HG03354 (cell line): ENCODE measurements at regions not wholly inside any gene's neighbourhood (a gene's known extent, or its start where the extent isn't known, plus 50 kb on each side); places are given as distances from the start of the nearest gene placed in this dataset.

Experiments
- ATAC-seq: cut with Tn5 transposase; IDR thresholded peaks from one replicate; pipeline ENCODE4 v1.9.1; 2021; ENCODE audit warnings: mild to moderate bottlenecking; ENCODE audit not compliant: unreplicated experiment, poor library complexity, severe bottlenecking

DNA sequence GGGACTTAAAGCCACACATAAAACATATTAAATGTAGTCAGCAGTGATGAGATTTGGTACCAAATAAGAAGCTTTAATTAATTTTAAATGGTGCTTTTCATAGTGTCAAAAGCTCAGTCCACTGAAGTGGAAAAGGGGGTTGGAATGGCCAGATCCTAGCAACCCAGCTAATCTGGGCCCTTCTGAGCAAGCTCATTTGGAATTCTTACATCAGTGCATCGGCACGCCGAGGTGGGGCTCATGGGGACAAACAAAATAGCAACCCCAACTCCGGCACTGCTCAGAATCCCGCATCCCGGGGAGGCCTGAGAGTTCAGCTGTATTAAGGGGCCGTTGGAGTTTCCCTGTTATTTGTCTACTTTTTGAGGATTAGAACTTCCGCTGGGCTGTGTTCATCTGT is 526.4 kb downstream of the SOX2 start:
- no peak for ATAC-seq

DNA sequence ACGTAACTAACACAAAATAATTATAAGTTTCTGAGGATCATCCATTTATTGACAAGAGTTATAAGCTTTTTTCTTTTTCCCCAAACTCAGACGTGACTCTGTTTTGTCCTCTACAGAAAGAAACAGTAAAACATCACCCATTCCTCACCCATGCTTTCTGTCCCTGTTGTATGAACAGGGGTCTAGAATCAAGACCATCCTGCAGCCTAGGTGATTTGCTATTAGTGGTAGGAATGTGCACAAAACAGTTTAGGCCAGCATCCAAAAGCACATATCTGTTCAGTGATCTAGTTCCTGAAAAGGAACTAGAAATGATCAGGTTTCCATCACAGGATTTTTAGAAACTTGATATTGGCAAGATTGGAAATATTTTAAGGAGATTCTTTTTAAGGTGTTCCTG is 527.6 kb downstream of the SOX2 start:
- ATAC-seq = no peak

DNA sequence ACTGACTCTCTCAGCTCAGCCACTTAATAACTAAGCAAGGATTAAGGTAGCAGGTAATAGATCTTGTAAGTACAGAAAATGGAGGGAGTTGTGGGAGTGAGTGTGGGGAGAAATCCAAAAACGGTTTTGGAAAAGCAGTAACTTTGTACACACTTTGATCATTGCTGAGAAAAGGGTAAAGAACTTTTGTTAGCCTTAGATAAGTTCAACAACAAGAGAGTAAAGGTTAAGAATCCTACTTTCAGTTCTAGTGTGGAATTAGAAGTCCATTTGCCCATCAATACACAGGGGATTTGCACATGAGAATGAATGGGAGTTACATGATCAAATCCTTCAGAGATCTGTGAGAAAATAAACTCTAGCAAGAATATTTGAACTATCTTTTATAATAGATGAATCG is 528.7 kb downstream of the SOX2 start:
- no peak for ATAC-seq

DNA sequence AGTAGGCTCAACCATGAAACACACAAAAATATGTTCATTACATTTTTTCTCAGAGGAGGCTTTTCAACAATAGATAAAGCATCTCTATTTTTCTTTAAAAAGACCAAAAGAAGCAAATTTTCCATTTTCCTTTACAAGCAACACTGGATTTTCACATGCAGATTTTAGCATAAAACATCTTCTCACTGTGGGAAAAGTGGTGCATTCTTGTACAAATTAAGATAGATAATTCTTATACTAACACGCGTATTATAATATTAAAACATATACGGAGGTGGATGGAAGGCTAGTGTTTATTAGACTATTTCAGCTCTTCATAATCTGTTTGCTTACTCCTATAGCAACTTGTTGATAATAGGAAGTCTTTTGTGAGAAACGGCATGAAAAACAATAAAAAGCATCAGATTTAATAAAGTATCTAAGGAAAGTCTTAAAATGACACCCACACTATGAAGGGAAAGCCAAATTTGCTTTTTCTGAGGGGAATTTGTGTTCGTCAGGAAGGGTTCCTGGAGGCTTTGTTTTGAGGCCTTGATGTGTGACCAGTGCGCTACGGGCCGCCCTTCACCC is 529.6 kb downstream of the SOX2 start:
- no peak for ATAC-seq

DNA sequence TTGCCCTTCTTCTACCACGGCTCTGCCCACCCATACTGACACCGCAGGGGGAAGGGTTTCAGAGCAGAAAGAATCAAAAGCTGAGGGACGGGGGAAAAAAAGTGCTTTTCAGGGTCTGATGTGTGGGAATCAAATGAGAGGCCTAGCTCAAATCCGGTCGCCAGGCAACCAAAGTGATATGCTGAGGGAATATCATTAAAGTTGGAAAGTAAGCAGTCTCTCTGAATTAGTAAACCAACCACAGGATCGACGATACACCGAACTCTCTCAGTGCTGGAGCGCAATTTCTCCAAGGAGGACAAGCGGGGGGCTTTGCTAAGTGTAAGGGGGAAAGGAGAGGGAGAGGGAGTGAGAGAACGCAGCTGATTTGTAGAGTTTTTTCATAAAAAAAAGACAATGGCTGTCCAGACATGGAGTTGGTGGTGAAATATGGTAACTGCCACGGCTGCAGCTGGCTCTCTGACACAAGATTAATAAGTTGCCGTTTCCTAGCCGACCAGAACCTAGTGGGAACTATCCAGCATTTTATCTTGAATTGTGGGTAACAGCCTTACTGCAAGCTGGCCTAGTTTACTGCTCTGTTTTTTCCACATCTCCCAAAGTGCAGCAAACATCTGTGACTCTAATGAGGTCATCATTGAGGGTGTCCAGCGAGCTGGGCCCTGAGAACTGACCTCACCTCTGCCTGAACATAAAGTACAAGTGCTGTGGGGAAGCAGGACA is 530.2 kb downstream of the SOX2 start:
- no peak for ATAC-seq

DNA sequence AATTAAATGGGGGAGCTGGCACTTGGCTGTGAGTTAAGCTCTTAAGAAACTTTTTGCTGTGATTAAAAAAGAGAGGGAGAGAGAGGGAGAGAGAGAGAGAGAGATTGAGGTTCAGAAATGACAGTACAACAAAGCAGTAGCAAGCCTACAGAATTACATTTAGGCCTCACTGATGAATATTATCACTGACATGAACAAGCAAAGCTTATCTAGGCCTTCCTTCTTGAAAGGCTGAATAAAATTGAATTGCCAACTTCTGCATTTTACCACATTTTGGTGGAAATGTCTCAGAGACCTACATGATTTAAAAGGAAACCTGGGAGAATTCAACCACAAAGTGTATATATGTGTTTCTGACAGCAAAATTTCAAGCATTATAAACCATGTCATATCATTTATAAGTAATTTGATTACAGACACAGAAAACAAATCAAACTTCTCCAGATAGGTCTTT is 530.8 kb downstream of the SOX2 start:
- no peak for ATAC-seq

DNA sequence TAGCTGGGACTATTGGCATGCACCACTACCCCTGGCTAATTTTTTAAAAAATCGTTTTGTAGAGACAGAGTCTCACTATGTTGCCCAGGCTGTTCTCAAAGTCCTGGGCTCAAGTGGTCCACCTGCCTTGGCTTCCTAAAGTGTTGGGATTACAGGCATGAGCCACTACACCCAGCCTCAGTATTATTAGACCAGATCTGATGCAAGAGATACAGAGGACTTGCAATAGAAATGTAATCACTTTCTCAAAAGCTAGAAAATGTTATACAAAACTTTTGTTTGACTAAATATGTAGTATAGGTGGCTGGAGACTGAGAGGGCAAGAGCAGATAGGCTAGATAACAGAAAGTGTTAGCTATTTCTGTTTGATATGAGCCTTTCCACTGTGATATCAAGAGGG is 531.9 kb downstream of the SOX2 start:
- ATAC-seq = no peak

DNA sequence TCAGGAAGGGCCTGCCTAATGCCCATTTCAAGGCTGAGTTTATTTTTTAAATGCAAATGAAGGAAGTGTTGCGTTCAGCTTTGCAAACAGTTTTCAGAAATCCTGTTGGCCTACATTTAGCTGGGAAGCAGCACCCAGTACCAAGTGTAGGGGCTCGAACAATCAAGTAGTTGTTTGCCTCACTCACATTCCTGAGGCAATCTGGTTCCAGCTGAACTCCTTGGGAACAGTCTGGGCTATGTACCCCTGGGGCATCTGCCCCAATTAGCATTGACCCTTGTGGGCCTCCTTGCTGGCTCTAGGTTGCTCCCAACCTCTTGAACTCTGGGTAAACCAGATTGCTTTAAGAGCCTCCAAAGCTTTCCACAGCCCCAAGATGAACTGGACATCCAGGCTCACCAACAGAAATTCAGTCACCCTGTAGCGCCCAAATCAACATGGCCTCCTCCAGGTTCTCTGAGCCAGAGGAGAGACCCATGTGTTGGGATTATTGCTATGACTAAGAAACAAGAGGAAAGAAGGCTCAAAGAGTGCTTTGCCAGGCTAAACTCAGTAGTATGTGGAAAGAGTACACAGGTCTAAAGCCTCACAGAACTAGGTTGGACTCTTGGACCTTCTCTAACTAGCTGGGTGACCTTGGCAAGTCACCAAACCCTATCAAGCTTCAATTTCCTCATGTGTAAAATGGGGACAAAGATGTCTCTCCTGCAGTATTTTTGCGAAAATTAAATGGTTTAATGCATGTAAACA is 532.7 kb downstream of the SOX2 start:
- ATAC-seq = no peak

DNA sequence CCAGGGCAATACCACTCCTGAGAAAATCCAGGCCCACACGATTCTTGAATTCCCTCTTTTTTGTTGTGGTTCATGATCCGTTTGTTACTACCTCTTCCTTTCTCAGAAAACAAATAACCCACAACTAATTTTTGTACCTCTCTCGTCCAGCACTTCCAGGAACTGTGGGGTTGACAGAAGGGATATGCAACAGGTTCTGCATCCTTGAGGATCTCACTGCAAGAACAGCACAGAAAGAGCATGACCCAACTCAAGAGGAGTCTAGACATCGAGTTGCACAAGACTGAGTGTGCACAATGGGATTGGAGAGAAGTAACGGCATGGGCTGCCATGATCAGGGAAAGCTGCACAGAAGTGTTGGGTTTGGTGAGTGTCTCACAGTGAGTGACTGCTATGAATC is 533.3 kb downstream of the SOX2 start:
- ATAC-seq = no peak

DNA sequence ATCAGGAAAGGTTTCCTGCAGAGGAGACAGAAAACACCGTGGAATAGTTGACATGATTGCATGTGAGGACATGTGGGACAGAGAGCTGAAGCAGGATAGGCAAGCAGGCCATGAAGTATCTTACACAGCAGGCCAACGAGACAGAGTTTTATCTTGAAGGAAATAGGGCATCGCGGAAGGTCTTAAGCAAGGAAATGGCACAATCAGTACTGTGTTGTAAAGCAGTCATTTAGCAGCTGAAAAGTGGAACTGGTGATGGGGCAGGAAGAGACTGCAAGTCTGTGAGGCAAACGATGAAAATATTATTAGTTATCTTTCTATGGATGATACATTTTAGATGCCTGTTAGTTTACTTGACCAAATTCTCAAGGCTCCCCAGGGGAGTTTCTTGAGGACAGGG is 535.1 kb downstream of the SOX2 start:
- ATAC-seq = no peak

DNA sequence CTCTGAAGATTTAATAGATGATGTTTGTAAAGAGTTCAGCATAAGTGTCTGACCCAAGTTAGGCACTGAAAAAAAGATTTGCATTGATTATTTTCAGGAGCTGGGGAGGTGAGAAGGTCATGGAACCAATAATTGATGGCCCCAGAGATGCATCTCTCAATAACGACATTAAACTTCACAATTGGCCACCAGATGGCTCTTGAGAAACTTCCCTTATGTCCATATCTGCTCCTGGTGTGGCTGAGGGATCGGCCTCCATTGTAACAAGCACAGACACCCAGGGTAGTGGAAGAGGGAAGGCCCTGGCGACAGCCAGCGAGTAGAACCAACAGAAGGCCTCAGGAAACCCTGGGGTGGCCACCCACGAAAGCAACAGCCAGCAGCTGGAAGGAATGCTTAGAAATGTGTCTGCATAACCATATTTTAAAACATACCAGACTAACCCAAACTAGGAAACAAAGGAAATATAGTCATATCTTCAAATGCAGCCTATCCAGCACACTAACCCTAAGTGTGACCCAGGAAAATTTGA is 536.7 kb downstream of the SOX2 start:
- ATAC-seq = no peak

DNA sequence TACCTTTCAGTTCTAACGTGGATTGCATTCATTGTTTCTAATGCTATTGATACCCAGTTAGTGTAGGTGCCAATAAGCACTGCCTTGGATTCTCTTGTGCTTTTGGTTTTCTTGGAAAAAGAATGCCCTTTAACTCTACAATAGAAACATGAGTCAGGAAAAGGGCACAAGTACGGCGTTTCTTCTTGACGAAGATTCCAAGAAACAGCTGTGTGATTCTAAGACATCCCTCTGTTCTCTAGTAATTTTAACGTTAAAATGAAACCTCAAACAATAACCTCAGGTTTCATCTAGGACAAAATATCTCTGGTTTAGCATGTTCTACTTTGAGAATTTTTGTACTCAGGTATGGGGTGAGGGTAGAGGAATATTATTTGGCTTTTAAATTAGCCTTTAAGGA is 540.5 kb upstream of the ATP11B start:
- ATAC-seq = no peak

DNA sequence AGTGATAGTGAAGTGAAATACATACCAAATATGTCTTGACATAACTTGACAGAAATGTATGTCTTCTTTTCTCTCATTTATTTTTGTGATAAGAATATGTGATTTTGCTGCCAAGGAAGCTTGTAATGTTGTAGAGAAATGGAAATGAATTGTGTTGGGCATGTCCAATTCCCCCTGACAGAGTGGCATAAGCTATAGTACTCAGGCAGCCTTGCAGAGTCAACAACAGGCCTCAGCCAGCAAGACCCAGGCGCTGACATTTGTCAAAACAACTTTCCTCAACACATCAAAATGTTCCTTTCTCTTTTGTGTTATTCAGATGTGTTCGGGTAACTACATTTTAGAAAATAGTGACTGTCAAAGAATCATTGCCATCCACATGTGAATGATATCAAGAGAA is 538.1 kb upstream of the ATP11B start:
- ATAC-seq = no peak

DNA sequence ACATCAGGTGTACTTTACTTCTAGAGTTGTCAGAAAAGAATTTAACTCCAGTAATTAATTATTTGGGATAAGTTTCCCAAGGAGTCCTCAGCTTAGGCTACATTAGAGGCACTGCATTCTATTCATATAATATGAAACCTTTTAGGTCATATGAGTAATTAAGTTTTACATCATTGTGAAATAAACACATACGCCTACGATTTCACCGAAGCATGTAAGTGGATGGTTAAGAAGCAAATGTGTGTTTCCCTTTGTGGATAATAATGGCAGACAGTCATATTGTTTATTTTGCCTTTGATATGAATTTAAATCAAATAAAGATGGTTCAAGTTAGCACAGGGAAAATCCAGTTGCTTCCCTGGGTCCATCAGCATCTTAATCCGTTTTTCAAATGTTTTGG is 535.9 kb upstream of the ATP11B start:
- ATAC-seq = no peak

DNA sequence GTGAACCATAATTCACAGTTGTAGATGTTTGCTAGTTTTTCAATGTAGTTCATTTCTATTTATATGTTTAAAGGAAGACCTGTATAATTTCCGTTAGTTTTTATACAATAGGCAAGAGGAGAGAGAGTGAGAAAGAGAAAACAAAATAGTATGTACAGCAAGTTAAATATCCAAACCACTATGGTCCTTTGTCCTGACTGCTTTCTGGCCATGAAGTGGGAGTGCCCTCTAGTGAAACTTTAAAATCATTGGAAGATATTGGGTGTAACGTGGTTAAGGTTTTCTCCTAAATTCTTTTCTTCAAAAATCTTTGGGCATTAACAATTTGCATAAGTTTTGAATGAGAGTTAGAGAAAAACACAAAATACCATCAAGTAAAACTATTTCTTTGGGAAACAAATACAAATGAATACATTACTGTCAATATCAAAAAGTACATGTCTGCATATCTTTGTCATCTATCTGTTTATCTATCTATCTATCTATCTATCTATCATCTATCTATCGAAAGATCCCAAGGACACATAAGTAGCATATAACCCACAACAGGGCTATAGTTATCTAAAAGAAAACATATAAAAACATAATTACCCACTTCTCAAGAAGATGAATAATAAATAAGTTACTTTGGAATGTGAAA is 534.6 kb upstream of the ATP11B start:
- no peak for ATAC-seq

DNA sequence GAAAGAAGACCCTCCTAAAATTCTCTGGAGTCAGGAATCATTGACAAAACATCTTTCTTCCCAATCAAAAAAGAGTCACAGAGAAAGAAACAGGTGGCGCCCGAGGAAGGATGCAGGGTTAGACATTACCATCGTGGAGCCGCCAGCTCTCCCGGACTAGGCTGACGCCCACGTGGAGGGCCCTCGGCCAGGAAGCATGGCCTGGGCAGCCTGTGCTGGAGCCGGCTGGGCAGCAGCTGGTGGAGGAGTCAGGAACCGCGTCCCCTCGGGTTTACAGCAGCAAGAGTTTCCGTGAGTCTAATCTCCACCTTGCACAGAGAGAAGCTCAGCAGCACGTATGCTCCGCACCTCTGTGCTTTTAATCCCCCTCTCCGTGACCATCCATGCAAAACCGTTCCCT is 533.7 kb upstream of the ATP11B start:
- ATAC-seq = no peak

DNA sequence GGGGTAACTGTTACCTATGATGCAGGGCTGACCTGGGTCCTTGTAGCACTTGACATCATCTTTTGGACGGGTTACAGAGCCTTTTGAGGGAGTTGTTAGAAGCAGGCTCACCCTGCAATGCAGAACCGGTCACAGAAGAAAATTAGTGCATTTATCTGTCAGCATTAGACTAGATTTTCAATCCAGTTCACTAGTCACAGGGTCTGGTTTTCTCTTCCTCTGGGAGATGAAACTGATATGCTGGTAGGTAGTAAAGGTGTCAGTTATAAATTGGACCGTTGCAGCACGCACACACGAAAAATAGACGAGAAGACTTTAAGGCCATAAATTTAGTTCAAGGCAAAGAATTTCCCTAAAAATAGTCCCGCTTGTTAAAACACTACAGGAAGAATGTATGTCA is 532.3 kb upstream of the ATP11B start:
- no peak for ATAC-seq

DNA sequence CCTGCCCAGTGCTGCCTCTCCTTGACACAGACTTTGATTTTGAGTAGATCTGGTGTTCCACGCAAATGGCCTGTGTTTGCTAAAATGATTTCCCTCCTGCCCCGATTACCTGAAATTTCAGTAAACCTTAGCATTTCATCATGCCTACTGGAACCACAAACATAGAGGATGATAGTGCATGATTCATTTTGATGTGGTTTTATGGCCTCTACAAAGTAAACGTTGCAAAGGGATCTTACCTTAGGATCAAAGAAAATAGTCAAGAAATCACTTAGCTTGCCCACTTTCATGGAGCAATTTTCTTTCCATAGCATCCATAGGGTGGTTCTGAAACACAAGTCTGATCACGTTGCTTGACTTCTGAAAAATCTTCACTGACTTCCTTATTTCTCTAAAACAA is 524.6 kb upstream of the ATP11B start:
- no peak for ATAC-seq

DNA sequence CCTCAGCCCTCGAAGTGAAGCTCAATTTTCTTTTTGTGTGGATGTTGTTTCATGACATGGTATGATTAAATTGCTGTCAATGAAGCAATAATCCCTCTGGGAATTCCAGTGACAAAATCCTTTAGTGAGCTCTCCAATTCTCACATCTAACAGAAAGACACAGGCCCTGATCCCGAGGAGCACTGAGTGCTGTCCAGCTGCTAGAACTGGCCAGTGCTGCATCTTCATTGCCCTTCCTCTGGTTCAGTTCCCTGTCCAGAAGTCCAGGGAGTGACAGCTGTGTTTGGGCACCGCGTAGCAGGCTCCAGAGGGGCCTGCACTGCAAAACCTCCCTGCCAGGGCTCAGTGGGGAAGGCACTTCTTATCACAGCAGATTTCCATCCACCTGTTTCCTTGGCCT is 516.8 kb upstream of the ATP11B start:
- ATAC-seq = no peak

DNA sequence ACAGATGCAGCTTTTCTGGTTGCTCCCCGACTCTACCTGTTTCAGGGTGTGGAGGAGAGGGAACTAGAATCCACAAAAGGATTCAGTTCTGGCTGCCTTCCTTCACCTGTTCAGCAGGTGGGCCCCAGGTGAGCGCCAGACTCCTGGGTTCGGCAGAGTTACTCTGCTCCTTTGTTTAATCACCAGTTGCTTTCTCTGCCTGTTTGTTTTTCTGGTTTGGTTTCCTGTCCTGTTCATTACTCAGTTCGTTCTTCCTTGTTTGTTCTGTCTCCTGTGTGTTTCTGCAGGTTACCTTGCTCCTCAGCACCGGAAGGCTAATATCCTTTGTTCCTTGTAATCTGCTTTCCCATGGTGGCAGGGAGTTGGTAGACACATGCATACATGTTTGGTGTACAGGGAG is 508.5 kb upstream of the ATP11B start:
- ATAC-seq = no peak

DNA sequence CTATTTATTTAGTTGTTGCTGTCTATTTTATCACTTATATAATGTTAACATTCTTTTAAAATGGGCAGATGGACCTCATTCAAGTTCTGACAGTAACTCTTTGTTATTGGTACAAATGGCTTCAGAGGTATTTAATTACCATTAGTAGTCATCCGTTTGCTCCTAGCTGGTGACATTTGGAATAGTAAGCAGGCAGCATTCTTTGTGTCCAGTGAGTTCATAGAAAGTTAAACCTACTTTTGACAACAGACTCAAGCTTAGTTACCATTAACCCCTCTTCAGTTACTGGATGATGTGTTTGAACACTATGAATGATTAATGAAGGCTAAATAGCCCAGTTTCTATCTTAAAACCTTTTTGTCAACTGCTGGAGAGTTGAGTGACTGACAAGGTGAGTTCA is 500.7 kb upstream of the ATP11B start:
- no peak for ATAC-seq
